Gastroesophageal sphincter (tissue), 3 donors: ENCODE measurements at regions not wholly inside any gene's neighbourhood (a gene's known extent, or its start where the extent isn't known, plus 50 kb on each side); places are given as distances from the start of the nearest gene placed in this dataset.

Experiments used
- CTCF ChIP-seq, 4 experiments: fragments of 200-600 bp in 2 of 4; fragments of 450-650 bp in 2 of 4; sonication (generic) in 1 of 4; IDR thresholded peaks; one replicate each; pipeline ENCODE4 v1.5.1; 2017 to 2019; ENCODE audit warnings: antibody characterized with exemption in 4 of 4, mild to moderate bottlenecking in 2 of 4, moderate library complexity in 2 of 4
- EP300 ChIP-seq: sonication (generic); formaldehyde crosslinking; IDR thresholded peaks from one replicate; pipeline ENCODE4 v1.6.1; 2017; ENCODE audit warnings: antibody characterized with exemption, mild to moderate bottlenecking
- POLR2A ChIP-seq, 2 donors: fragments of 450-650 bp; IDR thresholded peaks; one replicate each; pipeline ENCODE4 v1.6.1; 2017; ENCODE audit warnings: antibody characterized with exemption in 2 of 2, mild to moderate bottlenecking in 2 of 2, moderate library complexity in 1 of 2

GRCh38 chr12:113683574-113683973 is 211.9 kb upstream of the LHX5 start:
- TF ChIP-seq CTCF (IDR thresholded peaks at IDR 0.05) (no peak), POLR2A (IDR thresholded peaks at IDR 0.05) (no peak), EP300 (no peak)
